Activated naive CD4-positive, alpha-beta T cell (primary cell): ENCODE measurements at regions not wholly inside any gene's neighbourhood (a gene's known extent, or its start where the extent isn't known, plus 50 kb on each side); places are given as distances from the start of the nearest gene placed in this dataset.

Experiments
- DNase-seq, 4 experiments: peaks; one replicate each; lab custom pipeline; 2025; lab: John Stamatoyannopoulos, UW

DNA sequence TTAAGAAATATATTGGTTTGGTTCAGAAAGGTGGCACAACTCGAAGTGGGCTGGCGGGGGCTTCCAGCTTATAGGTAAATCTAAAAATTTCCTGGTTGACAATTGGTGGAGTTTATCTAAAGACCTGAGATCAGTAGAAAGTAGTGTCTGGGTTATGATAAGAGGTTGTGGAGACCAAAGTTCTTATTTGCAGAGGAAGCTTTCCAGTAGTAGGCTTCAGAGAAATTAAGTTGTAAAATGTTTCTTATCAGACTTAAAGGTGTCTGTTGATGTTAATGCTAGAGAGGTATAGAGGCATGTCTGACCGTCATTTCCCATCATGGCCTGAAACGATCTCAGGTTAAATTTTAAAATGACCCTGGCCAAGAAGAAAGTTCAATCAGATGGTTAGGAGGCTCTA, 565.2 kb upstream of the DPPA4 start:
- DNase-seq: no peak

- DNase-seq: no peak
These were observed 565.8 kb upstream of the DPPA4 start for GRCh38 chr3:109903100-109903499.

DNA sequence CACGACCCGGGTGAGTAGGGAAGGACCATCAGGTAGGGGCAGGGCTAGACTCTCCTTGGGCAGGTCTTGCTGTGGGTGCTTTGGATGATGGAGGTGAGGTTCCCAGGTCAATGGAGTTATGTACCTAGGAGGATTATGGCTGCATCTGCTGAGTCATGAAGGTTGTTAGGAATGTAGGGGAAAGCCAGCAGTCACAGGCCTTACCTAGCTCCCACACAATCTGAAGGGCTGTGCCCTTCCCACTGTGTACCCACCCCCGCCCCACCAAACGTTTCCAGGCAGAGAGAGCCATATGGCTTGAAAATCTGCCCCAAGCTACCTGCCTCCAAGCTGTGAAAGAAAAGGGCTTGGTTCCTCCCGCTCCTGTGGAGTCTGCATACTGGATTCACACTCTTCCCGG, 573.4 kb upstream of the DPPA4 start:
- DNase-seq: no peak

- DNase-seq: no peak
These were observed 581.4 kb upstream of the DPPA4 start for GRCh38 chr3:109918740-109919139.

GRCh38 chr3:109920749-109921148, 583.4 kb upstream of the DPPA4 start:
- DNase-seq: no peak

DNA sequence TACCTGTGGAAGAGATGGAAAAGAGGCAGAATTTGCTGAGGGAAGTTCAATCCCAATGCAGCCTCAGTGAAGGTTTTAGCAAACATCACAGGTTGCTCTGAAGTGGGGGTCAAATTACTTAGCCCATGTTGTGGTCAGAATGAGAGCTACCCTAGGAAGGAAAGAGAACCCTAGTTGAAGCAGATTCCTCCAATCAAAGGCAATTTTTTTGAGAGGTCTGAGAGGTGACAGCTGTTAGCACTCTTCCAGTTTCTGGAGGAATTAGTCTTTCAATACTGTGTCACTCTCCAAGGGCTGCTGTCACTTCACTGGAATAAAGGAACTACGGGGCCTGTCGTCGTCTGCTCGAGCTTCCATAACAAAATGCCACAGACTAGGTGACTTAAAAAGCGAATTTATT, 584.2 kb upstream of the DPPA4 start:
- no peak for DNase-seq

DNA sequence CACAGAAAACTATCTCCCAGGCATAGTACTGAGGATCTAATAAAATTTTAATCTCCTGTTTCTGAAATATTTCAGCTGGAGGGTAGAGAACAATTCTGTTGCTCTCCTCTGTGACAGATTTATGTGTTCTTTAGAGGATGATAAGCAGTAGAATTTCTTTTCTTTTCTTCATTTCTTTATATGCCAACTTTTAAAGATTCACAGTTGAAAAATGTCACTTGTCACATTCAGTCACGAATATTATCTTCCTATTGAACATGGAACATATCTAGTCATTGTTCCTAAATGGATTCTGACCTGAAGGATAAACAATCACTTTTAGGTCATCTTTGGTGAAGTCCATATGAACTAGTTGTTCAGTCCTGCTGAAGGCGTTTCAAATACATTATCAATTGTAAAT, 585.5 kb upstream of the DPPA4 start:
- DNase-seq: no peak

DNA sequence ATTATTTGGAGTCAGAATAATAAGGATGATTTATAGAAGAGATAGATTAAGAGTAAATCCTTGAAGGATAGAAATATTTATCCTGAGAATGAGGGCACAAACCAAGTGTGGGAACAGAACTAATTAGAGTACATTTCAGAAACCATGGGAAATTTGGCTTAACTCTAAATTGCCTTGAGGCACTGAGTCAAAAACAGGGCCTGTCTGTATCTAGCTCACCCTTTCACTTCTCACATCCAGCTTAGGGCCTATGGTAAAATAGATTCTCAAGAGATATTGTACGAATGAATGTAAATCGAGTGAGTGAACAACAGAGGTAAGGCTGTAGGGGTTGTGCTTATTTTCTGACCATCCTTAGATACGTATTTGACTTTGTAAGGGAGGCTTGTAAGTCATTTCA, 586.1 kb upstream of the DPPA4 start:
- DNase-seq: no peak

- DNase-seq: no peak
These were observed 586.9 kb upstream of the DPPA4 start for GRCh38 chr3:109924196-109924595.

DNA sequence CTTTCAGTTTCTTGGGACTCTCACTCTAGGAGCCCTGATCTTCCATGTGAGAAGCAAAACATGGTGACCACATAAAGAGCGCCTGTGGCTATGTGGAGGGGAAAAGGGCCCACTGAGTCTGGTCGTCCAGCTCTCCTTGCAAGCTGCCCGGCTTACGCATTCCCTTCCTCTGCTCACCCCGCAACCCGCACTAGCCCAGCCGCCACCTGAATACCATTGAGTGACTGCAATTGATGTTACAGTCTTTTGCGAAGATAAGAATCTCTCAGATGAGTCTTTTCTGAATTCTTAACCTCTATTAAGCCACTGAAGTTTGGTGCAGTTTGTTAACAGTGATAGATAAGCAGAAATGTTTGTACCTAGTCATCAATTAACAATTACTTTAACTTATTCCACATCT, 589.0 kb upstream of the DPPA4 start:
- DNase-seq: no peak

DNA sequence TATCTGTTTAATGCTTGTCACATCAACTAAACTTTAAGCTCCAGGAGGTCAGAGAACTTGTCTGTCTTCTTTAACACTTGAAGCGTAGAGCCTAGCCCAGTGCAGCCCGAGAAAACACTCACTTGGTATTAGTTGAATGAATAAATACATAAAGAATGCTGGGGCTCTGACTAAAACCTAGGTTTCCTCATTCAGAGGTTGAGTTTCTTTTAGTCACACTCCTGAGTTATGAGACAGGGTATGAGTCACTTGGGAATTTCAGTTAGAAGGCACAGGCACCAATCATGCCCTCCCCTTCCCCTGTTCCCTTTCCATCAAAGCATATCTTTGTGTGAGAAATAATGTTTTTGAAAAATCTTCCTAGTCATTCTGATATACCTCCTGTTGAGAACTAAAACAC, 589.8 kb upstream of the DPPA4 start:
- no peak for DNase-seq

- DNase-seq: no peak
These were observed 590.4 kb upstream of the DPPA4 start for GRCh38 chr3:109927726-109928125.

DNA sequence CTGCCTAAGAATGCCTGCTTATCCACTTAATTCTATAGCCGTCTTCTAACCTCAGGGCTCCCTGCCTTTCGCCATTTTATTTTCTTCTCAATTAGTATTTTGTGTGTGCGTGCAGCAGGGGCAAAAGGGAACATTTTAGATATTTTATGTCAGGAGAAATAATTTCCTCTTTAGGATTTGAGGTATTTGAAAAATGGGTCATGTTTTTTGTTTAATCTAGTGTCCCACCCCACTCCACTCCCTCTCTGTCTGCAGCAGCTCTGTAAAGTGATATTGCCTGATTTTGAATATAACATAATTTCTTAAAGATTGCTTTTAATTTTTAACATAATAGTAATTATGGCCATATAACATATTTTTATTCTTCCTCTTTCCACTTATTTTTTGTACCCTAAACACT, 593.2 kb upstream of the DPPA4 start:
- no peak for DNase-seq

GRCh38 chr3:109933576-109933975, 596.2 kb upstream of the DPPA4 start:
- DNase-seq: no peak

DNA sequence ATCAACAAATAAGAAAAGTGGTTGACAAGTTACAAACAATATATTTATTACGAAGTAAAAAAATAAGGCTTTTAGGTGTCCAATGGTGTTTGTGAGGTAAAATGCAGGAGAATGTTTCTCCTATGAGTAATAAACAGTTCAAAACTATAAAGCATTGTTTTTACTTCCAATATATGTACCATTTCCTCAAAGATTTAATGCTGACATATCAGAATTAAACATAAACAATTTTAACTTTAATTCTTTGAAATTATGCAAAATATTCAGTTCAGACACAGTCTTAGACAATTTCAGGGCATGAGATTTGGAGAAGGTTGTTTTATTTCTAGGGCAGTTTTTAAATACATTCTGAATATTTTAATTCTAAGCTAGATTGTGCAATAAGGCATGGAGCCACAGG, 602.5 kb upstream of the DPPA4 start:
- no peak for DNase-seq

DNA sequence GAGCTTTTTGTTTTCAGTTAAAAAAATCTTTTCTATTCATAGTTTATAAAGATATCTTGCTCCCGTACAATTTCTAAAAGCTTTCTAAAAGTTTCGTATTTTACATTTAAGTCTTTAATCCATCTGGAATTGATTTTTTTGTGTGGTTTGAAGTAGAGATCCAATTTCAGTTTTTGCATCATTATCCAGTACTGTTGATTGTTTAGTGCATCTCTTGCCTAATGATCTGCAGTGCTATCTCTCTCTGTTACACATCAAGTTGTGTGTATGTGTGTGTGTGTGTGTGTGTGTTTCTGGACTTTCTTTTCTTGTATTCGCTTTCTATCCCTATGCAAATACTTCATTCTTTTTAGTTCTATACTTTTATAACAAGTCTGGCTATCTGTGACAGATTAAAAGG, 605.8 kb upstream of the DPPA4 start:
- no peak for DNase-seq

GRCh38 chr3:109944836-109945235, 607.5 kb upstream of the DPPA4 start:
- DNase-seq: no peak

DNA sequence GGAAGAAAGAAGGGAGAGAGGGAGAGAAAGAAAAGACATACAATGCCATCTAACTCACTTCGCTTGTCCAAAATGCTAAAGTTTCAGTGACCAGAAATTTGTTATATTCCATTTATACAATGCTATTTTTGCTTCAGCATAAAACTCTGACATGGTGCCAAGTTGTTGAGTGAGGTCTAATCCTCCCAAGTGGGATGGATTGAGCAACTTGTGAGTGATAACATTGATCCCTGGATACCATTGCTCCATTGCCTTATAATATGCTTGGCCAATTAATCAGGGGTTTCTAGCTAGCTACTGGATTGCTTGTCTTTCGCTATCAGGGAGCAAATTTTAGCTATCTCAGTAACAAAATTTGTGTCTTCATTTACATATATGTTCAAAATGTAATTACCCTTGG, 615.6 kb upstream of the DPPA4 start:
- no peak for DNase-seq

DNA sequence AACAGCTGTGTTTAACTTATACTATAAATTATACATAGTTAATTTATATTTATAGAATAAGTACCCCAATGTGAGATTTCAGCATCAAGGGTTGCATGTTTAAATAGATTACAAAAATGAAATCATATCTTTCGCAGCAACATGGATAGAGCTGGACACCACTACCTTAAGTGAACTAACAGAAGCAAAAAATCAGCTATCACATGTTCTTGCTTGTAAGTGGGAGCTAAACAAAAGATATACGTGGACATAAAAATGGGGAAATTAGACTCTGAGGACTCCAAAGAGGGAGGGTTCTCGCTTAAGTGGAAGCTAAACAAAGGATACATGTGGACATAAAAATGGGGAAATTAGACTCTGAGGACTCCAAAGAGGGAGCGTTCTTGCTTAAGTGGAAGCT, 626.5 kb upstream of the DPPA4 start:
- DNase-seq: no peak

- no peak for DNase-seq
These were observed 636.4 kb upstream of the DPPA4 start for GRCh38 chr3:109973733-109974132.

DNA sequence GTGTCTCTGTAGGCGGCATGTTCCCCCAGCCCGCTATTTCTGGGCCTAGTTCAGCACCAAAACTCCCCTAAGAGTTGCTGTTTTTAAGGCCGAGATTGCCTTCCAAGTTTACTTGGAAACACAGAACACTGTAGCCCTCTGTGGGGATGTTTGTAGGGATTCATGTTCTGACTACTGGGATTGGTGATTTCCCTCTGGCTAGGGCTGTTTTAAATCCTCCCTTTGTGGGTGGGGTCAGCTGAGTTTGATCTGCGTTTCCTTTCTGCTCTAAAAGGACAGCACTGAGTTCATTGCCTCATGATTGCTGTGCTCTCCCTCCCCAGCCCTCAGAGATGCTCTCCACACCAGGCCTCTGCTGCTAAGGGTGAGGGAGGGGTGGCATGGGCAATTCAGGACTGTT, 640.6 kb upstream of the DPPA4 start:
- no peak for DNase-seq

GRCh38 chr3:109982201-109982600, 644.9 kb upstream of the DPPA4 start:
- DNase-seq: no peak

DNA sequence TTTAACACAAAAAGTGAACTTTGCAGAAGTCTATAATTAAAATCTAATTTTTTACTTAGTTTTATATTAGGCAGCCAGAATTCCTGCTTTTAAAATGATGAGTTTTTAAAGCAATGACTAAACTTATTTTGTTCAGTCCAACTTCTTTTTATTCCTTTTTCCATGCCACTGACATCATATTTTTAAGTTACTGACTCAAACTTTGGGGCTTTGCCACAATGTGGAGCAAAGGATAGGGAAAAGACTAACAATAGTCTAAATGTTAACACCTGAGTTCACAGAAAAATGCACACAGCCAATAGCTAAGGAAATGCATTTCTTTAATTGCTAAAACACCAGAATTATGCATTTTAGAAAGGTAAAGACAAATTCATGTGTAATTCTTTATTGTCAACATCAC, 647.6 kb upstream of the DPPA4 start:
- DNase-seq: no peak

DNA sequence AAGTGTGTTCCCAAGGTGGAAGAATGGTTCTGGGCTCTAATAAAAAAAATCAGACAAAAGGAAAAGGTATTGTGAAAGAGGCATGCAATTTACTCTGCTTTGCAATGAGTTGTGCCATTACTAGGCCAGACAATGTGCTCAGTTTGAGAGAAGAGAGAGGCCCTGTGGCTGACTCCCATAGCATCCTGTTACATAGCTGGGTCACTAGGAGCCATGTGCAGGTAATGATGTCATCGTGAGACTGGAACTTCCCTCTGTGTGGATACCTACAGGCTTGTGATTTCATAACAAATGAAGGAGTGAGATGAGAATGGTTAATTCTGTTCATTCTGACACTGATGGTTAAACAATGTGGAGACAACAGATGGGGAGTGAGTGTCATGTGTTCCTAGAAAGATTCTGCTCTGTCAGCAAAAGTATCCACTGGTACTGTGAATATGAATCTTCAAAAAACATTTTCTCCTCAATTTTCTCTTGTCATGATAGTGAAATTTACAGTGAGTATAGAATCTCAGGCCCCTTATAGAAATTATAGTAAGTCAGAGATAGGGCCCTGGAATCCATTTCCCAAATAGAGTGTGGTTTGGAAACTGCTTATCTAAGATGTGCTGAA, 648.7 kb upstream of the DPPA4 start:
- DNase-seq: no peak

- no peak for DNase-seq
These were observed 657.5 kb upstream of the DPPA4 start for GRCh38 chr3:109994853-109995252.
